ENCODE measurements at regions not wholly inside any gene's neighbourhood (a gene's known extent, or its start where the extent isn't known, plus 50 kb on each side); places are given as distances from the start of the nearest gene placed in this dataset.

GRCh38 chr1:67556297-67556900 lies 126.2 kb upstream of the SERBP1 start:
- TF ChIP-seq, protein P1, sequence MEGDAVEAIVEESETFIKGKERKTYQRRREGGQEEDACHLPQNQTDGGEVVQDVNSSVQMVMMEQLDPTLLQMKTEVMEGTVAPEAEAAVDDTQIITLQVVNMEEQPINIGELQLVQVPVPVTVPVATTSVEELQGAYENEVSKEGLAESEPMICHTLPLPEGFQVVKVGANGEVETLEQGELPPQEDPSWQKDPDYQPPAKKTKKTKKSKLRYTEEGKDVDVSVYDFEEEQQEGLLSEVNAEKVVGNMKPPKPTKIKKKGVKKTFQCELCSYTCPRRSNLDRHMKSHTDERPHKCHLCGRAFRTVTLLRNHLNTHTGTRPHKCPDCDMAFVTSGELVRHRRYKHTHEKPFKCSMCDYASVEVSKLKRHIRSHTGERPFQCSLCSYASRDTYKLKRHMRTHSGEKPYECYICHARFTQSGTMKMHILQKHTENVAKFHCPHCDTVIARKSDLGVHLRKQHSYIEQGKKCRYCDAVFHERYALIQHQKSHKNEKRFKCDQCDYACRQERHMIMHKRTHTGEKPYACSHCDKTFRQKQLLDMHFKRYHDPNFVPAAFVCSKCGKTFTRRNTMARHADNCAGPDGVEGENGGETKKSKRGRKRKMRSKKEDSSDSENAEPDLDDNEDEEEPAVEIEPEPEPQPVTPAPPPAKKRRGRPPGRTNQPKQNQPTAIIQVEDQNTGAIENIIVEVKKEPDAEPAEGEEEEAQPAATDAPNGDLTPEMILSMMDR (IDR thresholded peaks at IDR 0.05): no peak
- no peak for TF ChIP-seq ZFX (IDR thresholded peaks at IDR 0.05; ENCODE audit: borderline replicate concordance)
